ENCODE measurements at regions not wholly inside any gene's neighbourhood (a gene's known extent, or its start where the extent isn't known, plus 50 kb on each side); places are given as distances from the start of the nearest gene placed in this dataset.

- no peak for TF ChIP-seq POLR2A (IDR thresholded peaks at IDR 0.05)
- TF ChIP-seq POLR2AphosphoS5 (IDR thresholded peaks at IDR 0.05): no peak
- TF ChIP-seq EP300 (IDR thresholded peaks at IDR 0.05): no peak
- TF ChIP-seq CTCF (IDR thresholded peaks at IDR 0.05): no peak
- no peaks in the 10 kb centered on the region for H3K27me3 ChIP-seq
- H3K4me3 ChIP-seq: no peak overlapping the region
- no peak overlapping the region for H3K27ac ChIP-seq
- H3K9me3 ChIP-seq: no peaks in the 10 kb centered on the region
- H3K36me3 ChIP-seq: no peaks in the 10 kb centered on the region
- WGBS, 5 donors: 82 to 93% (median 89%) methylated on average over 2 of the region's 2 CpGs
- intact Hi-C loops (cut with DNase I; ENCODE audit: low total_unique reads): no loop called here
- DNase-seq: no peak
- H3K4me1 ChIP-seq: peaks cover 0 to 6% (median 0%) of the 10 kb centered on the region in 4 donors
Measured at GRCh38 chr9:97752274-97752673, 55.1 kb upstream of the XPA start.

- no peak for TF ChIP-seq CTCF (IDR thresholded peaks at IDR 0.05)
- H3K4me1 ChIP-seq: no peaks in the 10 kb centered on the region
- intact Hi-C loops (cut with DNase I; ENCODE audit: low total_unique reads): no loop called here
Measured at GRCh38 chr9:97753364-97753763, 56.2 kb upstream of the XPA start.

GRCh38 chr9:97753975-97754374, 56.8 kb upstream of the XPA start:
- Histone ChIP-seq H3K4me3 (no peak overlapping the region), H3K4me1 (no peaks in the 10 kb centered on the region), H3K9me3 (no peaks in the 10 kb centered on the region), H3K36me3 (no peaks in the 10 kb centered on the region), H3K27me3 (no peaks in the 10 kb centered on the region), H3K27ac (no peak overlapping the region)
- intact Hi-C loops (cut with DNase I; ENCODE audit: low total_unique reads): no loop called here
- TF ChIP-seq EP300 (IDR thresholded peaks at IDR 0.05): no peak
- TF ChIP-seq CTCF (IDR thresholded peaks at IDR 0.05): no peak
- no peak for DNase-seq
- WGBS, 5 donors: 75 to 88% (median 84%) methylated on average over 2 of the region's 2 CpGs

More at GRCh38 chr9:97753364-97753763, 56.2 kb upstream of the XPA start:
- DNase-seq: no peak
- Histone ChIP-seq H3K4me3 (no peak overlapping the region), H3K36me3 (no peaks in the 10 kb centered on the region), H3K9me3 (no peaks in the 10 kb centered on the region), H3K27me3 (no peaks in the 10 kb centered on the region), H3K27ac (no peak overlapping the region)

GRCh38 chr9:97755618-97756267, 58.6 kb upstream of the XPA start:
- Histone ChIP-seq H3K27me3 (peaks cover 0 to 8% (median 0%) of the 10 kb centered on the region in 3 donors), H3K9me3 (no peaks in the 10 kb centered on the region), H3K27ac (no peak overlapping the region), H3K36me3 (no peaks in the 10 kb centered on the region), H3K4me3 (no peak overlapping the region), H3K4me1 (peaks cover 0 to 3% (median 0%) of the 10 kb centered on the region in 4 donors)
- intact Hi-C loops (cut with DNase I; ENCODE audit: low total_unique reads): no loop called here
- WGBS, 5 donors: 64 to 78% (median 75%) methylated on average over 4 of the region's 4 CpGs
- TF ChIP-seq POLR2A (IDR thresholded peaks at IDR 0.05) (no peak), EP300 (IDR thresholded peaks at IDR 0.05) (no peak), CTCF (IDR thresholded peaks at IDR 0.05) (no peak), POLR2AphosphoS5 (IDR thresholded peaks at IDR 0.05) (no peak)
- no peak for DNase-seq

All from stomach (tissue), 8 donors.